Neural crest cell (in vitro differentiated cells): ENCODE measurements at regions not wholly inside any gene's neighbourhood (a gene's known extent, or its start where the extent isn't known, plus 50 kb on each side); places are given as distances from the start of the nearest gene placed in this dataset.

Experiments used
- DNase-seq: peaks from one replicate; pipeline ENCODE4 v3.0.0; 2021; ENCODE audit warnings: low read depth, mixed read lengths, low spot score
- H3K27ac Mint-ChIP-seq: one replicate; pipeline ENCODE4 v1.8.0; 2021; ENCODE audit warnings: mild to moderate bottlenecking, mixed read lengths; ENCODE audit not compliant: unreplicated experiment
- H3K27me3 Mint-ChIP-seq: 2 replicates; pipeline ENCODE4 v1.8.0; 2021; ENCODE audit warnings: low read depth, mild to moderate bottlenecking, mixed read lengths
- H3K36me3 Mint-ChIP-seq: 2 replicates; pipeline ENCODE4 v1.8.0; 2021; ENCODE audit warnings: low read depth, mild to moderate bottlenecking, mixed read lengths
- H3K4me1 Mint-ChIP-seq: 2 replicates; pipeline ENCODE4 v1.8.0; 2021; ENCODE audit warnings: mixed read lengths
- H3K4me3 Mint-ChIP-seq: one replicate; pipeline ENCODE4 v1.8.0; 2021; ENCODE audit warnings: mild to moderate bottlenecking, mixed read lengths
- H3K9me3 Mint-ChIP-seq: 2 replicates; pipeline ENCODE4 v1.8.0; 2021; ENCODE audit warnings: mixed read lengths
- CTCF ChIP-seq: fragments of 200-600 bp; sonication (generic); conservative IDR thresholded peaks from 2 replicates; pipeline ENCODE4 v1.5.0; 2021; ENCODE audit warnings: antibody characterized with exemption, mild to moderate bottlenecking

GRCh38 chr5:92429646-92430045 lies 1046.5 kb upstream of the ARRDC3 start:
- DNase-seq: no peak
- Mint-ChIP-seq H3K9me3 (peaks cover 9% of the 10 kb centered on the region), H3K36me3 (peaks cover 6% of the 10 kb centered on the region), H3K27ac (no peak overlapping the region), H3K4me1 (no peaks in the 10 kb centered on the region), H3K4me3 (no peak overlapping the region), H3K27me3 (no peaks in the 10 kb centered on the region)
- no peak for TF ChIP-seq CTCF

GRCh38 chr5:92428415-92428814 lies 1045.3 kb upstream of the ARRDC3 start:
- no peak for TF ChIP-seq CTCF
- H3K27me3 Mint-ChIP-seq: no peaks in the 10 kb centered on the region
- DNase-seq: no peak
- H3K27ac Mint-ChIP-seq: no peak overlapping the region
- H3K4me3 Mint-ChIP-seq: no peak overlapping the region
- H3K9me3 Mint-ChIP-seq: peaks cover 14% of the 10 kb centered on the region
- H3K36me3 Mint-ChIP-seq: peaks cover 10% of the 10 kb centered on the region
- H3K4me1 Mint-ChIP-seq: no peaks in the 10 kb centered on the region

GRCh38 chr5:92424785-92425426 lies 1041.8 kb upstream of the ARRDC3 start:
- H3K27me3 Mint-ChIP-seq: no peaks in the 10 kb centered on the region
- H3K9me3 Mint-ChIP-seq: peaks cover 23% of the 10 kb centered on the region
- no peak for TF ChIP-seq CTCF
- peaks cover 24% of the 10 kb centered on the region for H3K36me3 Mint-ChIP-seq
- no peak overlapping the region for H3K27ac Mint-ChIP-seq
- H3K4me3 Mint-ChIP-seq: no peak overlapping the region
- no peaks in the 10 kb centered on the region for H3K4me1 Mint-ChIP-seq
- no peak for DNase-seq

GRCh38 chr5:92421942-92422341 lies 1038.8 kb upstream of the ARRDC3 start:
- H3K4me3 Mint-ChIP-seq: no peak overlapping the region
- H3K27me3 Mint-ChIP-seq: no peaks in the 10 kb centered on the region
- no peaks in the 10 kb centered on the region for H3K4me1 Mint-ChIP-seq
- peaks cover 21% of the 10 kb centered on the region for H3K36me3 Mint-ChIP-seq
- no peak for DNase-seq
- peaks cover 23% of the 10 kb centered on the region for H3K9me3 Mint-ChIP-seq
- no peak for TF ChIP-seq CTCF
- no peak overlapping the region for H3K27ac Mint-ChIP-seq

GRCh38 chr5:92421196-92421595 lies 1038.1 kb upstream of the ARRDC3 start:
- Mint-ChIP-seq H3K27me3 (no peaks in the 10 kb centered on the region), H3K27ac (no peak overlapping the region), H3K4me3 (no peak overlapping the region), H3K4me1 (no peaks in the 10 kb centered on the region), H3K36me3 (peaks cover 21% of the 10 kb centered on the region), H3K9me3 (peaks cover 23% of the 10 kb centered on the region)
- no peak for DNase-seq
- TF ChIP-seq CTCF: no peak
